PFSK-1 (cell line): ENCODE measurements at regions not wholly inside any gene's neighbourhood (a gene's known extent, or its start where the extent isn't known, plus 50 kb on each side); places are given as distances from the start of the nearest gene placed in this dataset.

Experiments used
- FOXP2 ChIP-seq: optimal IDR thresholded peaks from 2 replicates; pipeline ENCODE3; 2011; ENCODE audit warnings: borderline replicate concordance, control low read depth, inconsistent platforms; ENCODE audit not compliant: insufficient read depth; ENCODE audit errors: extremely low read length, extremely low read depth
- POLR2AphosphoS5 ChIP-seq: IDR thresholded peaks from 2 replicates; pipeline ENCODE4 v1.6.1; 2012; ENCODE audit warnings: low read depth, mild to moderate bottlenecking, control low read depth, low read length, moderate library complexity
- SIN3A ChIP-seq: IDR thresholded peaks from 2 replicates; pipeline ENCODE4 v1.6.1; 2012; ENCODE audit warnings: mild to moderate bottlenecking, low read length, moderate library complexity, borderline replicate concordance; ENCODE audit not compliant: insufficient read depth
- TAF1 ChIP-seq: IDR thresholded peaks from 2 replicates; pipeline ENCODE4 v1.6.1; 2012; ENCODE audit warnings: low read length, control low read depth, borderline replicate concordance; ENCODE audit not compliant: insufficient read depth
- TF ChIP-seq, protein P1 (sequence below), 2 experiments: IDR thresholded peaks; 2 replicates each; pipeline versions ENCODE4 v1.6.1 to v1.8.0; 2011 to 2012; ENCODE audit warnings: low read depth in 2 of 2, low read length in 2 of 2, control low read depth in 1 of 2, inconsistent platforms in 1 of 2, mild to moderate bottlenecking in 1 of 2, moderate library complexity in 1 of 2; ENCODE audit not compliant: insufficient read depth in 1 of 2

DNA sequence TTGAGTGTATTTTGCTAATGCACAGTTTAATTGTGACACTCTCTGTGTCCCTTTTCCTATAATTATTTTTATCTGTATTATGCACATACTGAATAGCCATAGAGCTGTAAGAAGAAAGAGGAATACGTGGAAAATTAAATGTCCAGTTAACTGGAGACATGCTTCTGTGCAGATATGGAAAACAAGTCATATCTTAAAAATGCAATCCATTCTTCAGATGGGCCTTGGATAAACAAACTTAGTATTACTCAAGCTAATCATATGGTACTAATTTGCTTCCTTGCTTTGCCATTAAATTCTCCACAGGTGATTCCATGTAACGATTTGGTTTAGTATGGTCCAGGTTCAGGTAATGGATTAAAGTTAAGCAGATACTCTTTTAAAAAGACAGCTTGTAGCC, 201.2 kb upstream of the CELF2 start:
- TF ChIP-seq, protein P1, sequence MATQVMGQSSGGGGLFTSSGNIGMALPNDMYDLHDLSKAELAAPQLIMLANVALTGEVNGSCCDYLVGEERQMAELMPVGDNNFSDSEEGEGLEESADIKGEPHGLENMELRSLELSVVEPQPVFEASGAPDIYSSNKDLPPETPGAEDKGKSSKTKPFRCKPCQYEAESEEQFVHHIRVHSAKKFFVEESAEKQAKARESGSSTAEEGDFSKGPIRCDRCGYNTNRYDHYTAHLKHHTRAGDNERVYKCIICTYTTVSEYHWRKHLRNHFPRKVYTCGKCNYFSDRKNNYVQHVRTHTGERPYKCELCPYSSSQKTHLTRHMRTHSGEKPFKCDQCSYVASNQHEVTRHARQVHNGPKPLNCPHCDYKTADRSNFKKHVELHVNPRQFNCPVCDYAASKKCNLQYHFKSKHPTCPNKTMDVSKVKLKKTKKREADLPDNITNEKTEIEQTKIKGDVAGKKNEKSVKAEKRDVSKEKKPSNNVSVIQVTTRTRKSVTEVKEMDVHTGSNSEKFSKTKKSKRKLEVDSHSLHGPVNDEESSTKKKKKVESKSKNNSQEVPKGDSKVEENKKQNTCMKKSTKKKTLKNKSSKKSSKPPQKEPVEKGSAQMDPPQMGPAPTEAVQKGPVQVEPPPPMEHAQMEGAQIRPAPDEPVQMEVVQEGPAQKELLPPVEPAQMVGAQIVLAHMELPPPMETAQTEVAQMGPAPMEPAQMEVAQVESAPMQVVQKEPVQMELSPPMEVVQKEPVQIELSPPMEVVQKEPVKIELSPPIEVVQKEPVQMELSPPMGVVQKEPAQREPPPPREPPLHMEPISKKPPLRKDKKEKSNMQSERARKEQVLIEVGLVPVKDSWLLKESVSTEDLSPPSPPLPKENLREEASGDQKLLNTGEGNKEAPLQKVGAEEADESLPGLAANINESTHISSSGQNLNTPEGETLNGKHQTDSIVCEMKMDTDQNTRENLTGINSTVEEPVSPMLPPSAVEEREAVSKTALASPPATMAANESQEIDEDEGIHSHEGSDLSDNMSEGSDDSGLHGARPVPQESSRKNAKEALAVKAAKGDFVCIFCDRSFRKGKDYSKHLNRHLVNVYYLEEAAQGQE (IDR thresholded peaks at IDR 0.05; ENCODE audit: insufficient read depth in 1 of 2, low read depth in 2 of 2, low read length in 2 of 2): no peak
- TF ChIP-seq FOXP2 (no peak), TAF1 (no peak), SIN3A (no peak), POLR2AphosphoS5 (no peak)

DNA sequence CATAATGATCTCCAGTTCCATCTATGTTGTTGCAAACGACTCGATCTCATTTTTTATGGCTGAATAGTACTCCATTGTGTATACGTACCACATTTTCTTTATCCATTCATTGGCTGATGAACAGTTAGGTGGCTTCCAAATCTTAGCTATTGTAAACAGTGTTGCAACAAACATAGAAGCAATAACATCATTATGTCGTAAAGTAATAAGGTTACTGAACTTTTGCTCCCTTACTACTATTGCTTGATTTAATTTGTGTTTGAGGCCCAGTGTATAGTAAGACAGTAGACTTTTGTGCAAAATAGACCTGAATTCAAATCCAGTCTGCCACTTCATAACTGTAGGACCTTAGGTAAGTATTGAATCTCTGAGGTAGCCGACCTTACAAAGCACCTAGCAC, 200.1 kb upstream of the CELF2 start:
- TF ChIP-seq FOXP2 (no peak), POLR2AphosphoS5 (no peak), SIN3A (no peak), TAF1 (no peak)
- TF ChIP-seq, protein P1 (IDR thresholded peaks at IDR 0.05; ENCODE audit: insufficient read depth in 1 of 2, low read depth in 2 of 2, low read length in 2 of 2): no peak

DNA sequence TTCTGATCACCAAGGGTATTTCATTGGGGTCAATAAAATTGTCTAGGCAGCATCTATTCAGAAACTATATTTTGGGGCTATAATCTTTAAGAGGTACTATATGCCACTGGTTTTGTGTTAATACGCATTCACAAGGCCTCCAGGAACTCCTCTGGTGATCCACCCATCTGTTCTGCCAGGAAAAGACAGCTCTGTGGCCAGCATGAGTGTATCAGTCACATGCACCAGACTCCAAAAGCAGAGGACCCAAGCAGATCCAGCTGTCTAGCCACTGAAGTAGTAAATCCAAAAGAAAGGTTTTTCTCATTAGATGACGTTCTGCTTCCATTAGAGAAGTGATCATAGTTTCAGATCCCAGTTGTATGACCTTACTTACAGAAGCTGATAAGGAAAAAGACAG, 199.6 kb upstream of the CELF2 start:
- TF ChIP-seq SIN3A (no peak), TAF1 (no peak), FOXP2 (no peak), POLR2AphosphoS5 (no peak)

DNA sequence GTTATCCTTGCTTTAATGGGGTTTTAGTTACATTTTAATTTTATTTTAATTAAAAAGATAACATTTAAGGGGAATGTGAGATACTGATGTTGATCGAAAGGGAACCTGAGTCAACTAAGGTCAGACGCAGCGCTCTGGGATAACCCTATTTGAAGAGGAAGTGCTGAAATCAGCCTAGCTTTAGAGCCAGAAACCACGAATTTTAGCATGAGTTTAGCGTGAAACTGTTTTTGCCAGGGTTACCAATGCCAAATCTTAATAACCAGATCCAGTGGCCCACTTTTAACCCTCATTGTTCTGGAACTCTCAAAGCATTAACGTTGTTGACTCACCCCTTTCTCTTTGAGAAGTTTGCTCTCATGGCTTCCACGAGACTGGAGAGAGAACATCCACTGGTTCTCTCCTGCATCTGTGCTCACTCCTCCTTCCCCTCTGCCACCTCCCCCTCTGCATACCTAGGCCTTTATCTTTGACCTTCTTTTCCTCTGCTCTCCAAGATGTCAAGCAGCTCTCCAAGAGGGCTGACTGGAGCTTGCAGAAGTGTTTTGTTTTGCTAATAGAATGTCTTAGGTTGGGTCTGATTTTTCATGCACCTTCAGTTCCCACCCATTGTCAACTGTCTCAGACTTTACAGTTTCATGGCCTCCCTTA, 198.3 kb upstream of the CELF2 start:
- TF ChIP-seq, protein P1 (IDR thresholded peaks at IDR 0.05; ENCODE audit: insufficient read depth in 1 of 2, low read depth in 2 of 2, low read length in 2 of 2): no peak
- TF ChIP-seq TAF1 (no peak), SIN3A (no peak), POLR2AphosphoS5 (no peak), FOXP2 (no peak)

DNA sequence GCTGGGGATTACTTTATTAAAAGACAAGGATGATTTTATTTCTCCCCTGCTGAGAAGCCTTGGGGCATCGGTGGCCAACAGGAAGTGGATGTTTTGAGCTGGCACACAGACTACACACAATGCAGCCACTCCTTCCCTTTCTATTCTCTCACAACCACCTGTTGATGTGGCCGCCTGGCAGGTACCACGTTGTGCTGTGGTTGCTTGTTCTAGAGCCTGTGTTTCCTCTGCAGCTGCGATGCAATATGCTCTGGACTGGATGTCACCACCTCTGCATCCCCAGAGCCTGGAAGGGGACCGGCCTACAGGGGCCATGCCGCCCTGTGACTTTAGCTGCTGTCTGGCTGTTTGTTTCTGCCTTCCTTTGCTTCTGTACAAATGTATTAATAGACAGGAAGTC, 195.7 kb upstream of the CELF2 start:
- TF ChIP-seq TAF1 (no peak), POLR2AphosphoS5 (no peak), SIN3A (no peak), FOXP2 (no peak)
- TF ChIP-seq, protein P1 (IDR thresholded peaks at IDR 0.05; ENCODE audit: insufficient read depth in 1 of 2, low read depth in 2 of 2, low read length in 2 of 2): no peak
